ENCODE measurements at regions not wholly inside any gene's neighbourhood (a gene's known extent, or its start where the extent isn't known, plus 50 kb on each side); places are given as distances from the start of the nearest gene placed in this dataset.

DNA sequence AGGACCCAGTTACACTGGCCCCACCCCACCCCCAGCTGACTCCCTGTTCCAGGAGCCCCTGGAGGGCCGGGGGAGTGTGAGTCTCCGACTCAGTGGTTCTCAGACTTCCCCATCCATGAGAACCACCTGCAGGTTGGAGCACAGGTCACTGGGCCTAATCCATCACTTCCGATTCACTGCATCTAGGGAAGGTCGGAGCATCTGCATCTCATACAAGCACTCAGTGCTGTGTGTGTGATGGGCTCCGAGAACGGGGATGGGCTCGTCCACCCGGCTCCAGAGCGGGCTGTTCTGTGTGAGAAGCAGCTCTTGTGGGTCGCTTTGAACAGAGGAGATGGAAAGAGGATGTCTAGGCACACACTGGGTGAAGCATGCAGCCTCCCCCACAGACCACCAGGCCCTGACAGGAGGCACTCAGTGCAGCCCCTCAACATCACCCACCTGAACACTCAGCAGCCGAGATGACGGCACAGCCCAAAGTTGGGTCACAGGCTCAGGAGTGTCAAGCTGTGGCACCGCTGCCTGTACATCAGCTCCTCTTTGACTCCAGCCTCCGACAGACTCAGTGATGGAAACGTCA lies 541.4 kb downstream of the BRD1 start:
- TF ChIP-seq POLR2AphosphoS5 (IDR thresholded peaks at IDR 0.05; ENCODE audit: low read depth, low read length) (no peak), TAF1 (IDR thresholded peaks at IDR 0.05; ENCODE audit: low read depth, low read length) (no peak), PAX5 (IDR thresholded peaks at IDR 0.05; ENCODE audit: insufficient read depth, low read length, severe bottlenecking) (no peak)
- FAIRE-seq: no peak

DNA sequence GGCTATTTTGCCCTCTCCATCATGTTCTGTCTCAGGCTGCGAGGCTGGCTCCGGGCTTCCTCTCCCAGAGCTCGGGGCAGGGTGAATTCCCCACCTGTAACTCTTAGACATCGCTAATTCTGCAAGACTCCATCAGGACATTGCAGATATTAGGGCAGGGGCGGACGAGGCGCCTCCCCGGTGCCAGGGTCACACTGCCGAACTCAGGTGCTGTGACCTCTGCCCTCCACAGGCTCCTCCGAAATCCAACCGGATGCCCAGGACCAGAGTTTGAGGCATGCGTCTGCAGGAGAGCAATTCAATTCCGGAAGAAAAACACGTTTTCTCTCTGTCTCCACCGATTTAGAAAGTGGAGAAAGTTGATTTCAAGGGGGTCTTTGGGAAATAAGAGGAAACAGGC lies 542.7 kb downstream of the BRD1 start:
- FAIRE-seq: no peak
- DNase-seq (ENCODE audit: insufficient read length, low spot score): no peak
- TF ChIP-seq TAF1 (IDR thresholded peaks at IDR 0.05; ENCODE audit: low read depth, low read length): no peak
- no peak for TF ChIP-seq PAX5 (IDR thresholded peaks at IDR 0.05; ENCODE audit: insufficient read depth, low read length, severe bottlenecking)
- no peak for TF ChIP-seq SPI1 (IDR thresholded peaks at IDR 0.05; ENCODE audit: low read depth, low read length)
- no peak for TF ChIP-seq POLR2AphosphoS5 (IDR thresholded peaks at IDR 0.05; ENCODE audit: low read depth, low read length)
- TF ChIP-seq POU2F2 (IDR thresholded peaks at IDR 0.05; ENCODE audit: low read depth, low read length): no peak
- TF ChIP-seq POLR2A (IDR thresholded peaks at IDR 0.05; ENCODE audit: low read depth, low read length): no peak

More for the DNA sequence above, 541.4 kb downstream of the BRD1 start:
- no peak for DNase-seq (ENCODE audit: insufficient read length, low spot score)

DNA sequence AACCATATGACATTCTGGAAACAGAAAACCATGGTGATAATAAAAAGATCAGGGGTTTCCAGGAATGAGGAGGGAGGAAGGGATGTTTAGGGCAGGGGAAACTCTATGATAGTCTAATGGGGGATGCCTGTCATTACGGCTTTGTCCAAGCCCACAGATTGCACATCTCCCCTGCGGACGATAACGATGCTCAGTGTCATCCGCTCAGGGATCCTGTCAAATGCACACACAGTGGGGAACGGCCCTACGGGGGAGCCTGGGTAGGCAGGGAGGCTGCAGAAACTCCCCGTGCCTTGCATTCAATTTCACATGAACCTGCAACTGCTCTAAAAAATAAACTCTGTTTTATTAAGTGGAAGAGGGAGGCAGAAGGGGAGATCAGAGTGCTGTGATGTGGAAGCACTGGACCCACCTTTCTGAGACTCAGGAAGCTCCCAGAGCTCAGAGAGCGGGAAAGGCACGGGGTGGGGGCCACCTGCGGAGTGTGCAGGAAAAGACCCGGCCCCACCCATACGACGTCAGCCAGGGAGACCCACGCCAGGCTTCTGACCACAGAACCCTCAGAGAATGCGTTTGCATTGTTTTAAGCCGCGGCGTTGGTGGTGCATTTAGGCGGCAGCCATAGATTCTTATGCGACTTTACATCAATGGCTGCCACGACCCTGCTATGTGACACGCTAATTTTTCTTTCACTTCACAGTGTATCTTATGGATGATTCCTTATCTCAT lies 543.5 kb downstream of the BRD1 start:
- FAIRE-seq: no peak
- TF ChIP-seq POLR2AphosphoS5 (IDR thresholded peaks at IDR 0.05; ENCODE audit: low read depth, low read length): no peak
- TF ChIP-seq POU2F2 (IDR thresholded peaks at IDR 0.05; ENCODE audit: low read depth, low read length): no peak
- TF ChIP-seq SPI1 (IDR thresholded peaks at IDR 0.05; ENCODE audit: low read depth, low read length): no peak
- no peak for TF ChIP-seq TAF1 (IDR thresholded peaks at IDR 0.05; ENCODE audit: low read depth, low read length)
- TF ChIP-seq POLR2A (IDR thresholded peaks at IDR 0.05; ENCODE audit: low read depth, low read length): no peak
- TF ChIP-seq PAX5 (IDR thresholded peaks at IDR 0.05; ENCODE audit: insufficient read depth, low read length, severe bottlenecking): no peak
- DNase-seq (ENCODE audit: insufficient read length, low spot score): no peak

- DNase-seq (ENCODE audit: insufficient read length, low spot score) (no peak), FAIRE-seq (no peak)
- TF ChIP-seq POLR2AphosphoS5 (IDR thresholded peaks at IDR 0.05; ENCODE audit: low read depth, low read length): no peak
- no peak for TF ChIP-seq TAF1 (IDR thresholded peaks at IDR 0.05; ENCODE audit: low read depth, low read length)
- no peak for TF ChIP-seq POU2F2 (IDR thresholded peaks at IDR 0.05; ENCODE audit: low read depth, low read length)
- no peak for TF ChIP-seq SPI1 (IDR thresholded peaks at IDR 0.05; ENCODE audit: low read depth, low read length)
- TF ChIP-seq POLR2A (IDR thresholded peaks at IDR 0.05; ENCODE audit: low read depth, low read length): no peak
- no peak for TF ChIP-seq PAX5 (IDR thresholded peaks at IDR 0.05; ENCODE audit: insufficient read depth, low read length, severe bottlenecking)
Observed at GRCh38 chr22:49282596-49282995, 545.1 kb downstream of the BRD1 start.

DNA sequence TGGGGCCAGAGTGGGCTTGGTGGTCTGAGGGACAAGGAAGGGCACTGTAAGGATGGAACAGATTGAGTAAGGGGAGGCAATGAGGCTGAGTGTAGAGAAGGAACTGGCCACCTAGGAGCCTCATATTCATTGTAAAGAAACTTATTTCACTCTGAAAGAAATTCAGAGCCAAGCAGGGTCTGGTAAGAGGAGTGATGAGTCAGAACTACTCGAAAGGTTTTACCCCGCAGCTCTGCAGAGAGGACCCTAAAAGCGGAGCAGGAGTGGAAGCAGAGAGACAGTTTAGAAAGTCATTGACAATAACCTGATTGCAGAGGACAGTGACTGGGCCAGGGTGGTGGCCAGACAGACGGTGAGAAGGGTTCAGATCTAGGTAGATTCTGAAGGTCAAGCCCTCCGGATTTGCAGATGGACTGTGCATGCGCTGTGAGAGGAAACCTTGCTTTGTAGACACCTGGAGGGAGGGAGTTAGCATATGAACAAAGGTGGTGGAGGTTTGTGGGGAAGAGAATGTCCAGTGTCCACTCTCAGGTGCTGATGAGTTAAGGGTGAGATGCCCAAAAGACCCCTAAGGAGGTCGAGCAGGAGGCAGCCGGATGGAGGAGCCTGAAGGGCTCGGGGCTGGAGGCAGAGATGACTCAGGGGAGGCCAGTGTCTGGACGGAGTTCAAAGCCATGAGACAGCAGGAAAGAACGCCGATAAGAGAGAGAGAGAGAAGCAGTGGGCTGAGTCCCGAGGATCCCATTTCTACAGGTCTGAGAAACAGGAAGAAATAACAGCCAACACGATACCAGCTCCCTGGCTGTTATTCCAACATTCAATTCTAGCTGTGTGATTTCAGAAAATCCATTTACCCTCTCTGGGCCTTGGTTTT lies 546.0 kb downstream of the BRD1 start:
- DNase-seq (ENCODE audit: insufficient read length, low spot score): no peak
- TF ChIP-seq POLR2A (IDR thresholded peaks at IDR 0.05; ENCODE audit: low read depth, low read length): no peak
- TF ChIP-seq SPI1 (IDR thresholded peaks at IDR 0.05; ENCODE audit: low read depth, low read length): no peak
- no peak for TF ChIP-seq PAX5 (IDR thresholded peaks at IDR 0.05; ENCODE audit: insufficient read depth, low read length, severe bottlenecking)
- TF ChIP-seq POLR2AphosphoS5 (IDR thresholded peaks at IDR 0.05; ENCODE audit: low read depth, low read length): no peak
- TF ChIP-seq POU2F2 (IDR thresholded peaks at IDR 0.05; ENCODE audit: low read depth, low read length): no peak
- no peak for TF ChIP-seq TAF1 (IDR thresholded peaks at IDR 0.05; ENCODE audit: low read depth, low read length)
- FAIRE-seq: no peak

DNA sequence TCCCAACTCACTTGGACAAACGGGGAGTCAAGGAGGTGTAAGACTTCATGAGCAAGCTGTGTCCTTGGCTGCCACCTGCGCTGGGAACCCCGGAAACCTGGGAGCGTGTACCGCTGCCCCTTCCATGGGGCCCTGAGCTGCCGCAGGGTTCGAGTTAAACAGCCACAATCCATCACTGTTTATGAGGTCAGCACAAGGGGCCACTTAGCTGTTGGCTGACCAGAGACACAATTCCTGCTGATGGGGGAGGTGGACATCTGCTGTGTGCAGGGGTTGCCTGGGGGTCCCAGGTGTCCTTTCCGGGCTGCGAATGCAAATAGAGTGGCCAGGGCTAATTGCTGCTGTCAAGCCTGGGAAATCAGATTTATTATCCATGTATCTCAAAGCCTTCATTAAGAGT lies 549.3 kb downstream of the BRD1 start:
- no peak for TF ChIP-seq PAX5 (IDR thresholded peaks at IDR 0.05; ENCODE audit: insufficient read depth, low read length, severe bottlenecking)
- no peak for TF ChIP-seq SPI1 (IDR thresholded peaks at IDR 0.05; ENCODE audit: low read depth, low read length)
- no peak for TF ChIP-seq POU2F2 (IDR thresholded peaks at IDR 0.05; ENCODE audit: low read depth, low read length)
- TF ChIP-seq POLR2A (IDR thresholded peaks at IDR 0.05; ENCODE audit: low read depth, low read length): no peak
- no peak for TF ChIP-seq POLR2AphosphoS5 (IDR thresholded peaks at IDR 0.05; ENCODE audit: low read depth, low read length)
- TF ChIP-seq TAF1 (IDR thresholded peaks at IDR 0.05; ENCODE audit: low read depth, low read length): no peak
- no peak for DNase-seq (ENCODE audit: insufficient read length, low spot score)
- FAIRE-seq: no peak

DNA sequence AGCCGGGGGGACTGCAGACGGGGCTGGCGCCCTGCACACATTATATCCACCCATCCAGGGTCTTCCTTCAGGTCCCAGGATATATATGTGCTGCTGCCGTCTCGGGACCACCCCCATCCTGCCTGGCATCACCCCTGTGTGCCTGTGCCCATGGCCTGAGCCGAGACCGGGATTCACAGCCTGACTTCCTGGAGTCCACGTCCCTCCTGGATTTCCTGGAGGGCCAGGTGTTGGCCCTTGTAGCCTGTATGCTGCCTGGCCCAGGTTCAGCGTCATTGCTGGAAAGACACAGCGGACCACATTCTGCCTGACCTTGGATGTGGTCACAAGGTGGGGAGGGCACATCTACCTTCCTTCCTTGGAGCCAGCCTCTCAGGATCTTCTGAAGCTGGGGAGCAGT lies 551.1 kb downstream of the BRD1 start:
- no peak for TF ChIP-seq POLR2A (IDR thresholded peaks at IDR 0.05; ENCODE audit: low read depth, low read length)
- DNase-seq (ENCODE audit: insufficient read length, low spot score) (no peak), FAIRE-seq (no peak)

- FAIRE-seq (no peak), DNase-seq (ENCODE audit: insufficient read length, low spot score) (no peak)
- no peak for TF ChIP-seq POLR2A (IDR thresholded peaks at IDR 0.05; ENCODE audit: low read depth, low read length)
- no peak for TF ChIP-seq POU2F2 (IDR thresholded peaks at IDR 0.05; ENCODE audit: low read depth, low read length)
- TF ChIP-seq SPI1 (IDR thresholded peaks at IDR 0.05; ENCODE audit: low read depth, low read length): no peak
- no peak for TF ChIP-seq PAX5 (IDR thresholded peaks at IDR 0.05; ENCODE audit: insufficient read depth, low read length, severe bottlenecking)
- TF ChIP-seq POLR2AphosphoS5 (IDR thresholded peaks at IDR 0.05; ENCODE audit: low read depth, low read length): no peak
- TF ChIP-seq TAF1 (IDR thresholded peaks at IDR 0.05; ENCODE audit: low read depth, low read length): no peak
Observed at GRCh38 chr22:49274754-49275380, 552.8 kb downstream of the BRD1 start.

DNA sequence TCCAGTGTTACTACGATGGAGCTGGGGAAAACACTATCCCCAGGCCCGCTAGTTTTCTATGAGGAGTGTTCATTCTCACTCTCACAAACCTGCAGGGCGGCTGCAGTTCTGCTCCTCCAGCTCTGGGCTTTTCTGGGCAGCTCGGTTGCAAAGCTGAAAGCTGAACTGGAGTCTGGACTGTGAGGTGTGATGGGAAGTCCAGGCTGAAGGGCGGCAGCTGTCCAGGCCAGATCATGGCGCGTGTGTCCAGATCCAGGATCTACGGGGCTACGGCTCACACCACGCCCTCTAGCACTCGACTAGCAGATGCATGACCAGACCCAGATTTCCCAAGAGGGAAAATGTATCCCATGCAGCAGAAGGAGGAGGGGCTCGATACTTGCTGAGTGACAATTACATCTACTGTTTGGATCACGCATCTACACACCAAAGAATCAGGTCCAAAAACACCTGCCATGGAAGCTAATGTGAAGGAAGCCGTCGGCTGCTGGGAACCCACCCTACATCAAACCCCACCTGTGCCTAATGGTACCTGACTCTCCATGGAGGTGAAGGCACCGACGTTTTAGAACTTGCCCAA lies 555.0 kb downstream of the BRD1 start:
- no peak for TF ChIP-seq POLR2A (IDR thresholded peaks at IDR 0.05; ENCODE audit: low read depth, low read length)
- no peak for TF ChIP-seq POLR2AphosphoS5 (IDR thresholded peaks at IDR 0.05; ENCODE audit: low read depth, low read length)
- no peak for TF ChIP-seq PAX5 (IDR thresholded peaks at IDR 0.05; ENCODE audit: insufficient read depth, low read length, severe bottlenecking)
- no peak for DNase-seq (ENCODE audit: insufficient read length, low spot score)
- FAIRE-seq: no peak

All from GM12891 (cell line).